ENCODE measurements at regions not wholly inside any gene's neighbourhood (a gene's known extent, or its start where the extent isn't known, plus 50 kb on each side); places are given as distances from the start of the nearest gene placed in this dataset.
"Not testable (repeated sequence)": the region's sequence is repeated elsewhere in the genome, so short reads cannot be mapped to it uniquely, and the experiment has no call there.

DNA sequence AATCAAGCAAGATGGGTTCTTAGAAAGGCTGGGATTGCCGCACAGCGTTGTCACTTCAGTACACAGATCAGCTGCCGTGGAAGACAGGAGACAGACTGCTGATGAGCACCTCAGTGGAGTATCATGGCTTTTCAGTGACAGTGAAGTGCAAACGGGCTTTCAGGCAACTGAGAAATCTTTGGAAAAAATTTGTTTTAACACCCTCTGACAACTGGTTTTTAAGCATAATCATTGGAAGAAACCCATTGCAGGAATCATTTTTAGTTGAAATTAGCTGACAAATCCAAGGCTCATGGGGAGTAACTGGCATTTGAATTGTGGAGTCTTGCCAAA, 418.8 kb downstream of the OTOL1 start:
- Mint-ChIP-seq H3K36me3 (ENCODE audit: low read depth) (no peaks in the 10 kb centered on the region), H3K9me3 (peaks cover 5% of the 10 kb centered on the region), H3K27ac (no peak overlapping the region), H3K4me1 (ENCODE audit: low read depth) (no peaks in the 10 kb centered on the region), H3K4me3 (no peak overlapping the region), H3K27me3 (ENCODE audit: low read depth) (no peaks in the 10 kb centered on the region)
- no peak for DNase-seq
- CTCF ChIA-PET, result interaction anchor here (1.0 kb wide), 1 partner anchor 51 kb away, joined by 3 read pairs; no protein-coding TSS in a partner anchor
- intact Hi-C loops (cut with micrococcal nuclease), result no loop called here

DNA sequence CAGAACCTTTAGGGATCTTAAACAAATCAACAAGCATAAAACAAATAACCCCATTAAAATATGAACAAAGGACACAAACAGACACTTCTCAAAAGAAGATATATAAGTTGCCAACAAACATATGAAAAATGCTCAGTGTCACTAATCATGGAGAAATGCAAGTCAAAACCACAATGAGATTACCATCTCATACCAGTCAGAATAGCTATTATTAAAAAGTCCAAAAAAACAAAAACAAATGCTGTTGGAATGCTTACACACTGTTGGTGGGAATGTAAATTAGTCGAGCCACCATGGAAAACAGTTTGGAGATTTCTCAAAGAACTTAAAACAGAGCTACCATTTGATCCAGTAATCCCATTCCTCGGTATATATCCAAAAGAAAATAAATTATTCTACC, 423.6 kb downstream of the OTOL1 start:
- intact Hi-C loops (cut with micrococcal nuclease), result no loop called here
- H3K27ac Mint-ChIP-seq, result no peak overlapping the region
- H3K9me3 Mint-ChIP-seq, result peaks cover 6% of the 10 kb centered on the region
- no peaks in the 10 kb centered on the region for H3K27me3 Mint-ChIP-seq (ENCODE audit: low read depth)
- no peaks in the 10 kb centered on the region for H3K36me3 Mint-ChIP-seq (ENCODE audit: low read depth)
- H3K4me1 Mint-ChIP-seq (ENCODE audit: low read depth), result no peaks in the 10 kb centered on the region
- H3K4me3 Mint-ChIP-seq, result no peak overlapping the region
- CTCF ChIA-PET, result no interaction called here
- no peak for DNase-seq

DNA sequence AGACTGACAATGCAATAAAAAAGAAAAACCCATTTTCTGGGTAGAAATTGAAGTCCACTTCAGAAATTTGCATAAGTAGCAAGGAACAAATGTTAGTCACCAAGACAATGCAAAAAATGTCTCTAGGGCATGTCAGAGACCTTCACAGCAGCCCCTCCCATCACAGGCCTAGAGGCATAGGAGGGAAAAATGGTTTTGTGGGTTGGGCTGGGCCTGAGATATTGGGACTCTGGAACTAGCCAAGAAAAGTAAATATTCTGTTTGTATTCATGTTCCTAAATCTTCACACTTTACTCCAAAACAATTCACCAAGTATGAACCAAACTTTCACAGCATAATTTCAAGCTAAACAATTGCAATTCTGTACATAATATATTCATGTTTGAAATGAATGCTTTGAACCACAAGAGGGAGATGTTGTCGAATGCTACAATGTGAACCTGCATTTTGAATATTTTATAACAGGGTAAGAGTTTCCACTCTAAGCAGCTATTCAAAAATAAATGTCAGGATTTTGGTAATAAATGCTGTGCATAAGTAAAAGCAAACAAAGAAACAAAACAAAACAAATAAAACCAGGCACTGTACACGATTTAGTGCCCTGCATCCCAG, 429.2 kb downstream of the OTOL1 start:
- DNase-seq, result no peak
- H3K36me3 Mint-ChIP-seq (ENCODE audit: low read depth), result no peaks in the 10 kb centered on the region
- peaks cover 5% of the 10 kb centered on the region for H3K9me3 Mint-ChIP-seq
- H3K27me3 Mint-ChIP-seq (ENCODE audit: low read depth), result no peaks in the 10 kb centered on the region
- H3K4me3 Mint-ChIP-seq, result no peak overlapping the region
- no peaks in the 10 kb centered on the region for H3K4me1 Mint-ChIP-seq (ENCODE audit: low read depth)
- intact Hi-C loops (cut with micrococcal nuclease), result no loop called here
- CTCF ChIA-PET, result no interaction called here
- no peak overlapping the region for H3K27ac Mint-ChIP-seq

DNA sequence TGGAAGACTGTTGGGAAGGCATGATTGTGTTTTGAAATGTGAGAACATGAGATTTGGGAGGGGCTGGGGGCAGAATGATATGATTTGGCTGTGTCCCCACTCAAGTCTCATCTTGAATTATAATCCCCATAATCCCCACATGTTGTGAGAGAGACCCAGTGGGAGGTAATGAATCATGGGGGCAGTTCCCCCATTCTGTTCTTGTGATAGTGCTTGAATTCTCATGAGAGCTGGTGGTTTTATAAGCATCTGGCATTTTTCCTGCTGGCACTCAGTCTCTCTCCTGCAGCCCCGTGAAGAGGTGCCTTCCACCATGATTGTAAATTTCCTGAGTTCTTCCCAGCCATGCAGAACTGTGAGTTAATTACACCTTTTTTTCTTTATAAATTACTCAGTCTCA, 430.5 kb downstream of the OTOL1 start:
- Mint-ChIP-seq H3K9me3 (peaks cover 5% of the 10 kb centered on the region), H3K4me1 (ENCODE audit: low read depth) (no peaks in the 10 kb centered on the region), H3K36me3 (ENCODE audit: low read depth) (no peaks in the 10 kb centered on the region), H3K27me3 (ENCODE audit: low read depth) (no peaks in the 10 kb centered on the region), H3K4me3 (no peak overlapping the region), H3K27ac (no peak overlapping the region)
- CTCF ChIA-PET, result no interaction called here
- DNase-seq, result no peak
- intact Hi-C loops (cut with micrococcal nuclease), result no loop called here

DNA sequence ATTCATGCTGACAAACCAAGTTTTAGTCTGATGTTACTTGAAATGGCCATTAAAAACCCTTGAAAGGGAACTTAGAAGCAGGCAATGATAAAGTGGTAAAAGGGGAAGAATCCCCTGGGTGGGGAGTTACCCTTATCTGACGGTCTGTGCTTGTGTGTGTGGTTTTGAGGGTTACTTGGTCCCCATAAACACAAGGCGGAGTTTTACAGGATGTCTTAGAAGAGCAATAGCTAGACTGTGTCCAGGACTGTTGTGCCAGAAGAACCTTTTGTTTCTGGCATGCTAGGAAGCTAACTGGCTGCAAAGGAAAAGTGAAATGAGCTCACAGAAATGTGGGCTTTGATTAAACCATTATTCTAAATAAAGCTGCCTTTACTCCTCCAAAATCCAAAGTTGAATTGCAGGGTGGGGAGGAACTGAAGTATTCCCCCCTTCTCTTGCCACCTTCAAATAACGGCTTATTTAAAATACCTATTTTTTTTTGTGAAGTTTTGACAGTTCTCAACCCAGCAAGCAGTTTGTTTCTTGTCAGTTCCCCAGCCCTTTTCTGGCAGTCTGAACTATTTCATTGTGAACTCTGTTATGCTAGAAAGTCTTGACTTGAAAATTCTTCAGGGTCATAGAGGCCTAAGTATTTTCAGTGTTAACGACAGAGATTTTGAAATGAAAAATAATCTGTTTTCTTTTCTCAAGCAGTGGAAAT, 443.5 kb downstream of the OTOL1 start:
- Mint-ChIP-seq H3K4me1 (ENCODE audit: low read depth) (no peaks in the 10 kb centered on the region), H3K36me3 (ENCODE audit: low read depth) (no peaks in the 10 kb centered on the region), H3K27me3 (ENCODE audit: low read depth) (no peaks in the 10 kb centered on the region), H3K9me3 (peaks cover 5% of the 10 kb centered on the region), H3K4me3 (no peak overlapping the region), H3K27ac (no peak overlapping the region)
- intact Hi-C loops (cut with micrococcal nuclease), result no loop called here
- no peak for DNase-seq
- CTCF ChIA-PET, result no interaction called here

DNA sequence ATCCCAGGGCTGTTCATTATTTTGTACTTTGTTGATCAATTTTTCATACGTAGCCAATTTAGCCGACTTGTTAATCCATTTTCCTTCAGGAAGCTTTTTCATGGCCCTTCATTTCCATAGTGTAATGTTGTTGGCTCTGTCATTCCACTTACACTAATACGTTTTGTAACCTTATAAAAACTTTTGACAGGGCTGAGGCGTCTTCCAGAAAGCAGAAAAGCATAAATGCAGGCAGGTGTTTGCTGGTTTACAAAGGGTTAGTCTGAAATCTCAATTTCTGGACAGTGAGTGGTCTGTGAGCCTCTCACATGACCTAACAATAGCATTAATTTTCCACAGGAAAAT, 444.0 kb downstream of the OTOL1 start:
- no peak for DNase-seq
- Mint-ChIP-seq H3K27ac (no peak overlapping the region), H3K9me3 (peaks cover 6% of the 10 kb centered on the region), H3K4me3 (no peak overlapping the region), H3K36me3 (ENCODE audit: low read depth) (no peaks in the 10 kb centered on the region), H3K4me1 (ENCODE audit: low read depth) (no peaks in the 10 kb centered on the region), H3K27me3 (ENCODE audit: low read depth) (no peaks in the 10 kb centered on the region)
- intact Hi-C loops (cut with micrococcal nuclease), result no loop called here
- CTCF ChIA-PET, result no interaction called here

DNA sequence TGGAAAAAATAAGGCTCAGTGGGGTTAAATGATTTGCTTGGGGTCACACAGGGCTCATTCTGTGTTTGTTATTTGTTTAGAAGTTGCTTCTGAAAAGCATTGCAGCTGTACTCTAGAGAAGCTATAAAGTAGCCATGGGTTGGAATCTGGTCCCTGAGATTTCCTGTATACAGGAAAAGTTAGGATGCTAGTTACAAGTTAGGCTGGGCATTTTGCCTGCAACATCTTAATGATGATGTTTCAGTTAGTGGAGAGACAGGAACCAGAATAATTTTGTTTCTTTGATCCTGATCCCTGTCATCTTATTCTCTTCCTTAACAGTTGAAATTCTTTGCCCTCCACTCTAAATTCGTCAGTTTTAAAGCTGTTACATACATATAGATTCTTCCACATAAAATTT, 445.3 kb downstream of the OTOL1 start:
- H3K9me3 Mint-ChIP-seq, result peaks cover 1% of the 10 kb centered on the region
- CTCF ChIA-PET, result no interaction called here
- no peak overlapping the region for H3K27ac Mint-ChIP-seq
- intact Hi-C loops (cut with micrococcal nuclease), result no loop called here
- no peaks in the 10 kb centered on the region for H3K4me1 Mint-ChIP-seq (ENCODE audit: low read depth)
- H3K36me3 Mint-ChIP-seq (ENCODE audit: low read depth), result no peaks in the 10 kb centered on the region
- no peak overlapping the region for H3K4me3 Mint-ChIP-seq
- H3K27me3 Mint-ChIP-seq (ENCODE audit: low read depth), result no peaks in the 10 kb centered on the region
- no peak for DNase-seq

DNA sequence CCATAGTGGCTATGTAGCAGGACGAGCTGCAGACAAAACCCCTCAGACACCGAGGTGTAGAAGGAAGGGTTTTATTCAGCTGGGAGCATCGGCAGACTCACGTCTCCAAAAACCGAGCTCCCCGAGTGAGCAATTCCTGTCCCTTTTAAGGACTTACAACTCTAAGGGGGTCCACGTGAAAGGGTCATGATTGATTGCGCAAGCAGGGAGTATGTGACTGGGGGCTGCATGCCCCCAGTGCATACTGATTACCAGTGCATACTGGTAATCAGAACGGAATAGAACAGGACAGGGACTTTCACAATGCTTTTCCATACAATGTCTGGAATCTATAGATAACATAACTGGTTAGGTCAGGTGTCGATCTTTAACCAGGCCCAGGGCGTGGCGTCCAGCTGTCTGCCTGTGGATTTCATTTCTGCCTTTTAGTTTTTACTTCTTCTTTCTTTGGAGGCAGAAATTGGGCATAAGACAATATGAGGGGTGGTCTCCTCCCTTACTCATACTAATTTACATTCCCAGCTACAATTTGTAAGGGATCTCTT, 447.3 kb downstream of the OTOL1 start:
- H3K27me3 Mint-ChIP-seq (ENCODE audit: low read depth); H3K4me1 Mint-ChIP-seq (ENCODE audit: low read depth); H3K27ac Mint-ChIP-seq; H3K9me3 Mint-ChIP-seq; DNase-seq; H3K4me3 Mint-ChIP-seq; H3K36me3 Mint-ChIP-seq (ENCODE audit: low read depth); intact Hi-C loops (cut with micrococcal nuclease); CTCF ChIA-PET: not testable (repeated sequence)

DNA sequence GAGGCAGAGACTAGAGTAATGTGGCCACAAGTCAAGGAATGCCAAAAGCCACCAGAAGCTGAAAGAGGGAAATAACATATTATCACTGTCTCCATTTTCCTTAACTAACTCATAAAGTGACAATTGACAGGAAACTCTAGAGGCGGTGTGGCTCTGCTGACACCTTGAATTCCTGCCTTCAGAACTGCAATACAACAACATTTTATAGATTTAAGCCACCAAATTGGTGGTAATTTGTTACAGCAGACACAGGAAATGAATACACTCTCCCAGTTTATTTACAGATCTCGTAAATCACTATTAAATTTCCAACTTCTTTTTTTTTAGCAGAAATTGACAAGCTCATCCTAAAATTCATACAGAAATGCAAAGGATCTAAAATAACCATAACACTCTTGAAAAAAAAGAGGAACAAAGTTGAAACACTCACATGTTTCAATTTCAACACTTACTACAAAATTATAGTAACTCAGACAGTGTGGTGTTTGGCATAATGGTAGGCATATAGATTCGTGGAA, 449.9 kb downstream of the OTOL1 start:
- Mint-ChIP-seq H3K4me1 (ENCODE audit: low read depth) (no peaks in the 10 kb centered on the region), H3K4me3 (no peak overlapping the region), H3K36me3 (ENCODE audit: low read depth) (no peaks in the 10 kb centered on the region), H3K27me3 (ENCODE audit: low read depth) (no peaks in the 10 kb centered on the region), H3K9me3 (peaks cover 1% of the 10 kb centered on the region), H3K27ac (no peak overlapping the region)
- DNase-seq, result no peak
- intact Hi-C loops (cut with micrococcal nuclease), result no loop called here
- CTCF ChIA-PET, result no interaction called here

DNA sequence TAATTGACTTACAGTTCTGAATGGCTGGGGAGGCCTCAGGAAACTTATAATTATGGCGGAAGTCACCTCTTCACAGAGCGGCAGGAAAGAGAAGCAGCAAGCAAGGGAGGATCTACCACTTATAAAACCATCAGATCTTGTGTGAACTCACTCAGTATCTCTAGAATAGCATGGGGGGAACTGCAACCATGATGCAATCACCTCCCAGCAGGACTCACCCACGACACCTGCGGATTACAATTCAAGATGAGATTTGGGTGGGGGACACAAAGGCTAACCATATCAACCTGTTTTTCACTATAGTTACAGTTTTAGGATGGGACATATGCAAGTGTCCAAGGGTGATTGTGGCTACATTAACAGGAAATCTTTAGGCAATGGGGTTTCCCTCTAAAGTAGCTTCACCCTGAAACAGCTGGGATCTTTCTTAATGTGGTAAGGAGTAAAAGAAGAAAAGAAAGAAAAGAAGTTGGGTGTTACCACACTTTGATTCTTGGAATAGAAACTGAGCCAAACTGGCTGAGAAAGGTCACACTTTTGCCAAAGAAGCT, 453.8 kb downstream of the OTOL1 start:
- no peak for DNase-seq
- H3K9me3 Mint-ChIP-seq, result no peaks in the 10 kb centered on the region
- CTCF ChIA-PET, result no interaction called here

DNA sequence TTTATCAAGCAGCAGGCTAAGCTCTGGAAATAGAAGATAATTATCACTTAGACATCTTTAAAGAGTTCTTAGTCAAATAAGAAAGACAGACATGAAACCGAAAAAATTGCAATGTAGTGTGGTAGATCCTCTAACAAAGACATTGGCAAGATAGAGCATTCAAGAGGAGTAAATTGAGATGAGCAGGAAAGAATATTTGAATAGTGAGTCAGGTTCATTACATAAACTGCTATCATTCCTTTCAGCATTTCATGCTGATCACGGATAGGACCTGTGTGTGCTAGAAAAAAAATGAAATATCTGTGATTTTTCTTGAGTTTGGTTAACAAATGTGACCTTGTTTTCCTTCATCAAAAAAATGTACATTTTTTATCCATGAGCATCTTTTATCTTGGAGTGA, 460.9 kb downstream of the OTOL1 start:
- DNase-seq, result no peak
- Mint-ChIP-seq H3K27ac (no peak overlapping the region), H3K27me3 (ENCODE audit: low read depth) (no peaks in the 10 kb centered on the region), H3K4me1 (ENCODE audit: low read depth) (no peaks in the 10 kb centered on the region), H3K9me3 (no peaks in the 10 kb centered on the region), H3K4me3 (no peak overlapping the region), H3K36me3 (ENCODE audit: low read depth) (no peaks in the 10 kb centered on the region)
- CTCF ChIA-PET, result no interaction called here
- intact Hi-C loops (cut with micrococcal nuclease), result no loop called here

More for the DNA sequence above, 453.8 kb downstream of the OTOL1 start:
- Mint-ChIP-seq H3K4me3 (no peak overlapping the region), H3K27ac (no peak overlapping the region), H3K27me3 (ENCODE audit: low read depth) (no peaks in the 10 kb centered on the region), H3K4me1 (ENCODE audit: low read depth) (no peaks in the 10 kb centered on the region), H3K36me3 (ENCODE audit: low read depth) (no peaks in the 10 kb centered on the region)
- intact Hi-C loops (cut with micrococcal nuclease), result no loop called here

DNA sequence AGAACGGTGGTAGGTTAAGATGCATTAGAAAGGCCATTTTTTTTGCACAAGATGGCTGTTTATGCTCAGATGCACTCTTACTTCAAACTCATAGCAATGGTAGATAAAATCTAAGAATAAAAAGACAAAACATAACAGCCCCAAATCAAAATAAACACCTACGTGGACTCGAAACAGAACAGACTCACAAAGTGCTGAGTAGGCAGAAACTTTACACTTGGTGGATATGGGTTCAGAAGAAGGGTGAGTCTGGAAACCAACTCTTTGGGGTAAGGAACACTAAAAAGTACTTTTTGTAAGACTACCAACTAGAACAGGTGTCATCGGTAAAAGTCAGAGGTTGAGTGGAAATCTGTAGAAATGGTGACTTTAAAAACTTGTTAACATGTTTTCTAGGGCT, 468.2 kb downstream of the OTOL1 start:
- intact Hi-C loops (cut with micrococcal nuclease), result no loop called here
- no peaks in the 10 kb centered on the region for H3K36me3 Mint-ChIP-seq (ENCODE audit: low read depth)
- no peaks in the 10 kb centered on the region for H3K27me3 Mint-ChIP-seq (ENCODE audit: low read depth)
- no peak overlapping the region for H3K27ac Mint-ChIP-seq
- DNase-seq, result no peak
- H3K9me3 Mint-ChIP-seq, result peaks cover 7% of the 10 kb centered on the region
- H3K4me1 Mint-ChIP-seq (ENCODE audit: low read depth), result no peaks in the 10 kb centered on the region
- no peak overlapping the region for H3K4me3 Mint-ChIP-seq
- CTCF ChIA-PET, result no interaction called here

DNA sequence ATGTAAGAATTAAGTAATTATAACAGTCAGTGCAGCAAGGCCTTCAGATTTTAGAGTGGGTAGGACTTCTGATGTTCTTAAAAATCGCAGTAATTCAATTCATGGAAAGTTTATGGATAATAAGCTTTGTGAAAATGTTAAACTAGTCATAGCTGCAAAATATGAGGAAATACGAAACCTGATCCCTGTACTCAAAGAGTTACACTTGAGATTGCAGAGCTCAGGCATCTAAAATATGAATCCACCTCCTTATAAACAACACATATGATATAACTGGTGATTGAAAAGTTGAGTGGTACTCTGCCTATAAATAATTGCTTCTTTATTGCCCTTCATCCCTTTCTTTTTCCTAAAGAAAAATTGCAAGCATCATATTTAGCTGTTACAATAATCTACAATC, 473.3 kb downstream of the OTOL1 start:
- CTCF ChIA-PET, result interaction anchor here (0.6 kb wide), 1 partner anchor 1243 kb away, joined by 3 read pairs; no protein-coding TSS in a partner anchor
- H3K27me3 Mint-ChIP-seq (ENCODE audit: low read depth), result no peaks in the 10 kb centered on the region
- no peak overlapping the region for H3K27ac Mint-ChIP-seq
- no peaks in the 10 kb centered on the region for H3K4me1 Mint-ChIP-seq (ENCODE audit: low read depth)
- no peaks in the 10 kb centered on the region for H3K36me3 Mint-ChIP-seq (ENCODE audit: low read depth)
- intact Hi-C loops (cut with micrococcal nuclease), result no loop called here
- H3K4me3 Mint-ChIP-seq, result no peak overlapping the region
- no peak for DNase-seq
- H3K9me3 Mint-ChIP-seq, result peaks cover 2% of the 10 kb centered on the region
